CD4-positive, alpha-beta T cell (primary cell): ENCODE measurements at regions not wholly inside any gene's neighbourhood (a gene's known extent, or its start where the extent isn't known, plus 50 kb on each side); places are given as distances from the start of the nearest gene placed in this dataset.

ENCODE experiments used
- ATAC-seq: fragments of 200-7000 bp; cut with Tn5 transposase; one replicate; pipeline ENCODE4 v1.10.0; 2022; ENCODE audit warnings: mild to moderate bottlenecking; ENCODE audit not compliant: poor library complexity
- CTCF ChIA-PET: fragments of 350-600 bp; sonication (Branson Sonifier 250); formaldehyde crosslinking; loops from one replicate; lab custom pipeline; 2021; ENCODE audit warnings: antibody characterized with exemption, inconsistent platforms; lab: Charles Lee
- POLR2A ChIA-PET: fragments of 350-600 bp; sonication (Branson Sonifier 250); formaldehyde crosslinking; loops from one replicate; lab custom pipeline; 2021; ENCODE audit warnings: antibody characterized with exemption, inconsistent platforms; lab: Charles Lee
- DNase-seq, 14 experiments: peaks; one replicate each; pipeline ENCODE4 v3.0.0-alpha.2; 2013 to 2020; ENCODE audit warnings: mixed read lengths in 2 of 14
- H3K27ac ChIP-seq, 2 donors: one replicate each; pipeline versions ENCODE4 v1.5.1 to v1.7.0; 2013; ENCODE audit warnings: low read length in 2 of 2, low read depth in 1 of 2, mild to moderate bottlenecking in 1 of 2
- H3K27me3 ChIP-seq, 2 experiments: 1 replicate in 1 of 2; 2 replicates in 1 of 2; pipeline versions ENCODE4 v1.6.1 to v1.7.0; 2013; ENCODE audit warnings: low read length in 2 of 2, control low read depth in 1 of 2, mild to moderate bottlenecking in 1 of 2, moderate library complexity in 1 of 2; ENCODE audit not compliant: insufficient read depth in 2 of 2, control insufficient read depth in 1 of 2
- H3K36me3 ChIP-seq: one replicate; pipeline ENCODE4 v1.6.1; 2013; ENCODE audit warnings: low read length, control low read depth; ENCODE audit not compliant: insufficient read depth
- H3K4me1 ChIP-seq: one replicate; pipeline ENCODE4 v1.6.1; 2013; ENCODE audit warnings: low read length, control low read depth; ENCODE audit not compliant: insufficient read depth
- H3K4me3 ChIP-seq: one replicate; pipeline ENCODE4 v1.5.1; 2013; ENCODE audit warnings: mild to moderate bottlenecking, low read length, moderate library complexity
- H3K9me3 ChIP-seq, 2 experiments: 1 replicate in 1 of 2; 2 replicates in 1 of 2; pipeline versions ENCODE4 v1.6.1 to v1.7.0; 2013; ENCODE audit warnings: low read length in 2 of 2, mild to moderate bottlenecking in 2 of 2, control low read depth in 1 of 2, moderate library complexity in 1 of 2; ENCODE audit not compliant: control insufficient read depth in 1 of 2, insufficient read depth in 1 of 2
- H3K27ac Mint-ChIP-seq: one replicate; pipeline ENCODE4 v1.8.0; 2020; ENCODE audit warnings: mixed read lengths
- H3K27me3 Mint-ChIP-seq: one replicate; pipeline ENCODE4 v1.8.0; 2021; ENCODE audit warnings: mixed read lengths
- H3K36me3 Mint-ChIP-seq: one replicate; pipeline ENCODE4 v1.8.0; 2021; ENCODE audit warnings: low read depth, mixed read lengths
- H3K4me1 Mint-ChIP-seq: one replicate; pipeline ENCODE4 v1.8.0; 2021; ENCODE audit warnings: low read depth, mixed read lengths
- H3K4me3 Mint-ChIP-seq: one replicate; pipeline ENCODE4 v1.8.0; 2020; ENCODE audit warnings: mild to moderate bottlenecking, mixed read lengths
- H3K9me3 Mint-ChIP-seq: one replicate; pipeline ENCODE4 v1.8.0; 2020; ENCODE audit warnings: mixed read lengths
- CTCF ChIP-seq: fragments of 200-600 bp; IDR thresholded peaks from one replicate; pipeline ENCODE4 v1.8.0; 2022; ENCODE audit warnings: antibody characterized with exemption, mild to moderate bottlenecking
- intact Hi-C, 2 experiments: fragments of 100-400 bp; cut with DNase I in 1 of 2; cut with micrococcal nuclease in 1 of 2; formaldehyde crosslinking; loops; one replicate each; pipeline versions ENCODE4 v1.15.1 to v1.9.0; 2023 to 2025; cut with DNase I, micrococcal nuclease

DNA sequence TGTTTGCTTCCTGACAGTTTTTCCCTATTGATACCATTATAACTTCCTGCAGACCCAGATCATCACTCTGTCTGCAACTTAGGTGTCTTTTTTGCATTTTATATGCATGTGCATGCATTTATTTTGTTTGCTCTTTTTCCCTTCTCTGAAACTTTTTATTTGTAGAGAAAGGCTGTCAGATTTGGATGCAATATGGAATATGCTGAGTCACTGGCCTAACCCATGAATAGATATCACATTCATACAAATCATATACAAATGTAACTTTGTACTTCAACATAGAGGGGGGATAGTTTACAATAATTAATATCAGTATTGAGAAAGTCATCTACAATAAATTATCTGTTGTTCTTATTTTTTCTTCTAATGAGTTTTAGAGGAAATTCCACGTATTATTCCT lies 1465.0 kb downstream of the EFNB2 start:
- DNase-seq (no peak), ATAC-seq (no peak)
- CTCF ChIA-PET, result no interaction called here
- no peaks in the 10 kb centered on the region for H3K27me3 ChIP-seq
- TF ChIP-seq CTCF, result no peak
- no peak overlapping the region for H3K27ac Mint-ChIP-seq
- no peaks in the 10 kb centered on the region for H3K4me1 ChIP-seq
- POLR2A ChIA-PET, result no interaction called here
- intact Hi-C loops, result no loop called here
- H3K4me3 ChIP-seq, result no peak overlapping the region
- no peaks in the 10 kb centered on the region for H3K4me1 Mint-ChIP-seq
- no peaks in the 10 kb centered on the region for H3K9me3 Mint-ChIP-seq
- H3K27ac ChIP-seq, result no peak overlapping the region
- H3K27me3 Mint-ChIP-seq, result no peaks in the 10 kb centered on the region
- no peaks in the 10 kb centered on the region for H3K9me3 ChIP-seq
- H3K4me3 Mint-ChIP-seq, result no peak overlapping the region
- H3K36me3 Mint-ChIP-seq, result no peaks in the 10 kb centered on the region
- H3K36me3 ChIP-seq, result no peaks in the 10 kb centered on the region

GRCh38 chr13:105069106-105069505 lies 1466.4 kb downstream of the EFNB2 start:
- Mint-ChIP-seq H3K27ac (no peak overlapping the region), H3K27me3 (no peaks in the 10 kb centered on the region), H3K9me3 (no peaks in the 10 kb centered on the region), H3K4me3 (no peak overlapping the region), H3K4me1 (no peaks in the 10 kb centered on the region), H3K36me3 (no peaks in the 10 kb centered on the region)
- ChIA-PET POLR2A (no interaction called here), CTCF (no interaction called here)
- Histone ChIP-seq H3K27me3 (no peaks in the 10 kb centered on the region), H3K4me1 (no peaks in the 10 kb centered on the region), H3K4me3 (no peak overlapping the region), H3K27ac (no peak overlapping the region), H3K36me3 (no peaks in the 10 kb centered on the region), H3K9me3 (no peaks in the 10 kb centered on the region)
- intact Hi-C loops, result no loop called here
- ATAC-seq (no peak), DNase-seq (no peak)
- no peak for TF ChIP-seq CTCF

DNA sequence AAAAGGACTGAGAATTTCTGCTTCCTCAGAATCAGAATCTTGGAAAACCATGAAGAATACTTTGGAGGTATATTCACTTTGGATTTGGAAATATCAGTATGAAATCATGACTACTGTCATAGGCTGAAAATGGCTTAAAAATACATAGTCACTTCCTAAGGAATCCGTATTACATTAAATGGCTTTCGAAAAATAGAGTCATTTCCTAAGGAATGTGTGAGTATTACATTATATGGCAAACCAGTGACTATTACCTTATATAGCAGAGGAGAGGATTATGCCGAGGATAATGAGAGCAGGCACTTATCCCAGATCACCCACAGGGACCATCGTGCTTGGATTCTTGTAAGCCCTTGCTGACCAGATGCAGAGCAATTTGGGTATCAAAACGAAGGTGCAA lies 1471.8 kb downstream of the EFNB2 start:
- no peak overlapping the region for H3K4me3 Mint-ChIP-seq

More for the DNA sequence above, 1471.8 kb downstream of the EFNB2 start:
- Mint-ChIP-seq H3K36me3 (no peaks in the 10 kb centered on the region), H3K27ac (no peak overlapping the region), H3K27me3 (no peaks in the 10 kb centered on the region), H3K9me3 (no peaks in the 10 kb centered on the region), H3K4me1 (no peaks in the 10 kb centered on the region)
- H3K36me3 ChIP-seq, result no peaks in the 10 kb centered on the region
- POLR2A ChIA-PET, result no interaction called here
- no peaks in the 10 kb centered on the region for H3K27me3 ChIP-seq
- no peak overlapping the region for H3K27ac ChIP-seq
- ATAC-seq (no peak), DNase-seq (no peak)
- H3K9me3 ChIP-seq, result no peaks in the 10 kb centered on the region
- intact Hi-C loops, result no loop called here
- H3K4me1 ChIP-seq, result no peaks in the 10 kb centered on the region
- H3K4me3 ChIP-seq, result no peak overlapping the region
- no peak for TF ChIP-seq CTCF
- CTCF ChIA-PET, result no interaction called here
